ENCODE measurements at regions not wholly inside any gene's neighbourhood (a gene's known extent, or its start where the extent isn't known, plus 50 kb on each side); places are given as distances from the start of the nearest gene placed in this dataset.

GRCh38 chr1:201624741-201625225 lies 85.9 kb downstream of the NAV1 start:
- TF ChIP-seq CREB1 (CRISPR knock-in tag; IDR thresholded peaks at IDR 0.05; ENCODE audit: low read depth) (no peak), CTCF (conservative IDR thresholded peaks at IDR 0.05; ENCODE audit: low read depth in 2 of 2) (no peak), EZH2 (IDR thresholded peaks at IDR 0.05; ENCODE audit: low read depth, unreplicated experiment) (no peak)
